ENCODE measurements at regions not wholly inside any gene's neighbourhood (a gene's known extent, or its start where the extent isn't known, plus 50 kb on each side); places are given as distances from the start of the nearest gene placed in this dataset.
"Not testable (repeated sequence)": the region's sequence is repeated elsewhere in the genome, so short reads cannot be mapped to it uniquely, and the experiment has no call there.

DNA sequence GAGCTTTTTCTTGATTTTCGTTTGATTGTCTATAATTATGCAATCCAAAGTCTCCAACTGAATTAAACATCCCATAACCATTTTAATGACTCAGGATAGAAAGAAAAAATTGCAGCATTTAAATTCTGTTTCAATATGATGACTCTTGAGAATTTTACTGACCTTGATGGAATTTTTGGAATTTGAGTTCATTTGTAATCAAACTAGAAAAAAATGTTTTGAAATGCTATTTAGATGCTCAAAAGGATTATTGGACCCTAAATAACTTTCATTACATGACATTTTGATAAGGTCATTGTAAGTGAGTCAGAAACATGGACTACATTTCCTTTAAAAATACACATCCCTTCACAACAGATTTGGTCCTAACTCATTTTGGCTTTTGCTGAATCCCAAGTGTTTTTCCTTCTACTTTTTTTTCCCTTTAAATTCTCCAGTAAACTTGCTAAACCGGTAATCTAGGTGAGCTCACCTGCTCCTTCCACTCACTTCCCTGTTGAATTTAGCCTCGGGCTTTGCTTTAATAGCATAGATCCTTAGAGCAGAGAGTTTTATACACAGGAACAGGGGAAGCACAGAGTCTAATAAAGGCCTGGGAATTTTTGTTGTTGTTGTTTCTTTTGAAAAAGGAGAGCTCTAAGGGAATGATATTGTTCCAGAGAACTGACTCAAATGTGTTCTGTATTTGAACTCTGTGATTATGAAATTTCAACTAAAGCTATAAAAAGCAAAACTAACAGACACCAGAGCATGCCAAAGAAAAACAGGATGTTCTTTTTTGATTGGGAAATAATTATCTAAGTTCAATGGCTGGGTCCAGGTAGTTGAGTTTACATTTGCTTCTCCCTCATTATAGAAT is 1088.2 kb upstream of the CITED2 start:
- DNase-seq, result no peak

GRCh38 chr6:140462076-140462452 is 1087.6 kb upstream of the CITED2 start:
- DNase-seq, result no peak

DNA sequence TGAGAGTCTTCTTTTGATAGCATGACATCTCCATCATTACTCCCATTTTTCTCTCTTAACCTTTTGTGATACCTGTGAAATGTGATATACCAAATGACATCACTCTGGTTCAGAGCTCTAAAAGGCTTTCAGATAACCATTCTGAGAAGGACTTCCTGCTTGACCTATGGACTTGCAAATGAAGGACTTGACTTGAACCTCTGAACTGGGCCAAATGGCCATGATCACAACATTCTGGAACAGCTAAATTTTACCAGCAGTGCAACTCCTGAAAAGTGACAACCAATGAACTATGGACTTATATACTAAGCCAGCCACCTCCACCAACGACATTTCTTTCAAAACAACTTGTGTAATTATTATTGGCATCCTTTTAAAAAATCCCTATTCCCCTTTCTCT is 1085.8 kb upstream of the CITED2 start:
- no peak for DNase-seq

- DNase-seq, result no peak
Observed at GRCh38 chr6:140459209-140459608, 1084.8 kb upstream of the CITED2 start.

- no peak for DNase-seq
Observed at GRCh38 chr6:140446241-140446640, 1071.8 kb upstream of the CITED2 start.

DNA sequence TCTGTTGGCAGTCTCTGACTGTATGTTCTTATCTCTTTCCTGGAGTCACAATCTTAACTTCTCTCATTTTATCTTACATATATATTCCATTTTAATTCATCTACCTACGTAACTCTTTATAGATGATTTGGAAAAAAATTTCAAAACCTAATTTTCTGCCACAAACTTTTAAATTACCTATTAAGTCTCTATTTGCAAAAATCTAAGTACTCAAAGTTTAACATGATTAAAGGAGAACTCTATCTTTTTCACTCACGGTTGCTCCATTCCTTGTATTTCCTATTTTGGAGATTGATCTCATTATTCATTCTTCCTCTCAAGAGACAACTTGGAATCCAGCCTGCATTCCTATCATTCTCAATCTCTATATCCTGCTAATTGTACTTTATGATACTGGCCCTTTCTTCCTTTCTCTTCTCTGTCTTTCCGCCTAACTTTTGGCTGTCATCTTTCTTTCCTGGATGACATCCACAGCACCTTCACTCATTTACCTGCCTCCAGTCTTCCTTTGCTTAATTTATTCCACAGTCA is 1071.1 kb upstream of the CITED2 start:
- DNase-seq, result no peak

GRCh38 chr6:140443112-140443511 is 1068.7 kb upstream of the CITED2 start:
- not testable (repeated sequence) for DNase-seq

- no peak for DNase-seq
Observed at GRCh38 chr6:140441256-140441655, 1066.8 kb upstream of the CITED2 start.

DNA sequence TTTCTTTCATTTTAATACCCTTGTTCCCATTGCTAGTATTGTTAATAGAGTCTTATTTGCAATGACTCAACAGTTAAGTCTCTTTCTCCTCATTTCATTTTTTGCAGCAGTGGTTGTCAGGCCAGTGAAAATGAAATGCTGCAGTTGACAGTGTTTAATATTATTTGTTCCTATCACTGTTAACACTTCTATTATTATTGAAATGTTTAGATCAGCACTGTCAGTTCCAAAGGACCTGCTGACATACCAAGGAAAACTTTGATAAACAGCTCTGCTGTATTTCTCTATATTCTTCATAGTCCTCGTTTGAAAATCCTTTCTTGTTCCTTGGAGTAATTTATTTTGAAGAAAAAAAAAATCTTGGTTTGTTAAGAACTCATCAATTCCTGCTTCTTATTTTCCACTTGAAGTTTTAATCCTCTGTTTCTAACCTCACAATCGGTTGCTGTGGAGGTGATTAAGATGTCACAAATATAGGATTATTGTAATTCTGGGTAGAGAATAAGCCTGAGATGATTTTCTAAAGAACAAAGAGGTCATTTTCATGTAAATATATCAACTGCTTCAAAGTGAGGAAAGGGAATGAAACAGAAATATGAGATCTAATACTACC is 1065.9 kb upstream of the CITED2 start:
- no peak for DNase-seq

DNA sequence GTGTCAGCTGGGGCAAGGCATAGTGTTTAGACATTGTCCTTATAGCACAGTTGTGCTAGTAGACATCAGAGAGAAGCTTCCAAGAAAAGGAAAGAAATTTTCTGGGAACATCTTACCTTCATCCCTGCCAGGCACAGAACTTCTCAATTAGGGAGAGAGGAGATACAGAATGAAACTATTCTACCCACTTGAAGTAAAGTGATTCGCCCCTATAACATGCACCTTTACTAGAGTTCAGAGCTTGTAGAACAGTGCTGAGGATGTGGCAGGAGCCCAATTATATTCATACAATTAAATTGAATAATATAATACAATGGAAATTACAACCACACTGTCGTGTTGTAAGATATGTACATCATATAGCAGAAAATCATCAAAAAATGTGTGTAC is 1063.9 kb upstream of the CITED2 start:
- no peak for DNase-seq

DNA sequence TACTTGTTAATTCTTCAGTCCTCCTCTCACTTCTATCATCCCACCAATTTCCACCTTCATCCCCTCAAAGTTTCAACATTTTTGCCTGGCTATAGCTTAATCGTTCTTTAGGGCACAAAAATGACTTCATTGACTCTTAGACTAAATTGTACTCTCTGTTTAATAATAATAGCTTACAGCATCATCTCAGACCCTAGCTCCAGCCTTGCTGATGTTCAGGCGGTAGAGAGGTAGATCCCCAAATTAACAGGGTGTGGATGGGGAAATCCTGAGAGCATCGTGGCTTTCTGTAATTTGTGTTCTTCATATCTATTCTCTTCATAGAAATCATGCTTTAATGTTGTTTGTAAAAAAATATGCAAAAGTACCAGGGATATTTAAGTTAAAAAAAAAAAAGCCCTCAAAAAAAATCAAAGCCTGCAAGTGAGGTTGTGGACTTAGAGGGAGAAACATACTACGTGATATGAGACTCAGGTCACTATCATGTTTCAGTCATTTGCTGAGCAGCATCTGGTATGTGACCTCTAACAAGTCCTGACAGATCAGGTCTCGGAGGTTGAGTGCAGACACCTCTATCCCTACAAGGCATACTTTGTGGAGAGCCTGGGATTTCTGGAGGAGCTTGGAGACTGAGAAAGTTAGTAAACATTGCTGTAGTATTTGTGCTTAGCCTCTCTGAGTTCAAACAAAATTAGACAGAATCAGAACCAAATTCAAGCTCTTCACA is 1063.3 kb upstream of the CITED2 start:
- peak; percentile 73 for DNase-seq

- no peak for DNase-seq
Observed at GRCh38 chr6:140436023-140436811, 1061.8 kb upstream of the CITED2 start.

GRCh38 chr6:140434761-140435160 is 1060.3 kb upstream of the CITED2 start:
- DNase-seq, result no peak

DNA sequence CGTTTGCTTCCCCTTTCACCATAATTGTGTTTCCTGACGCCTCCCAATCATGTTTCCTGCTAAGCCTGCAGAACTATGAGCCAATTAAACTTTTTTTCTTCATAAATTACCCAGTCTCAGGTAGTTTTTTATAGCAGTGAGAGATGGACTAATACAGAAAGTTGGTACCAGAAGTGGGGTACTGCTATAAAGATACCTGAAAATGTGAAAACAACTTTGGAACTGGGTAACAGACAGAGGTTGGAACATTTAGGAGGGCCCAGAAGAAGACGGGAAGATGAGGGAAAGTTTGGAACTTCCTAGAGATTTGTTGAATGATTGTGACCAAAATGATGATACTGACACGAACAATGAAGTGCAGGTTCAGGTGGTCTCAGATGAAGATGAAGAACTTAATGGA is 1058.6 kb upstream of the CITED2 start:
- no peak for DNase-seq

- DNase-seq, result no peak
Observed at GRCh38 chr6:140427842-140428241, 1053.4 kb upstream of the CITED2 start.

DNA sequence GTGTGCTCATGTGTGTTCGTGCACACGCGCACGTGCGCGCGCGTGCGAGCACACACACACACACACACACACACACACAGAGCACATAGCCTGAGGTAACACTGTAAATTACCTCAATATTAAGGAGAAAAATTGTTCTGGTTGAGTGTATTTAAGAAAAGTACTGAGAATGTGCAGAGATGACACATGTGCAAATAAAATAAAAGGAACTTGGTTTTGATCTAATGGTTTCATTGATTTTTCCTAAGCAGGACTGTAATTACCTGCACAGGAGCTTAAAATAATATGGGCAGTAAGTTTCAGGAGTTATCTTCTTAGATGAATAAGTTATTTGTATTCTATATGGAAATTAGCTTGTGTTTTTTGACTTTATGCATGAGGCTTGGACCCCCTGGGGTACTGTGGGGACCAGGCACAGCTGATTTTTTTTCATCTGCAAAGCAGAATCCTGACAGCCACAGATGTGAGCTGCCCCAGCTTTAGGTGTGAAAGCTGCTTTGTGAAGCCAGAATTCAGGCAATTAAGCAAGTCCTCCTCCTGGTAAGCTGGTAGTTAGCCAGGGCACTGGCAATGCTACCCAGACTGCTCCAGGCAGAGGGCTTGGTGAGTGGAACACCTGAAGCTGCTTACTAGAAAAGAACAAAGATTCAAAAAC is 1040.6 kb upstream of the CITED2 start:
- no peak for DNase-seq

- DNase-seq, result no peak
Observed at GRCh38 chr6:140403020-140403419, 1028.6 kb upstream of the CITED2 start.

- no peak for DNase-seq
Observed at GRCh38 chr6:140401761-140402160, 1027.3 kb upstream of the CITED2 start.

GRCh38 chr6:140398076-140398475 is 1023.6 kb upstream of the CITED2 start:
- DNase-seq, result no peak

DNA sequence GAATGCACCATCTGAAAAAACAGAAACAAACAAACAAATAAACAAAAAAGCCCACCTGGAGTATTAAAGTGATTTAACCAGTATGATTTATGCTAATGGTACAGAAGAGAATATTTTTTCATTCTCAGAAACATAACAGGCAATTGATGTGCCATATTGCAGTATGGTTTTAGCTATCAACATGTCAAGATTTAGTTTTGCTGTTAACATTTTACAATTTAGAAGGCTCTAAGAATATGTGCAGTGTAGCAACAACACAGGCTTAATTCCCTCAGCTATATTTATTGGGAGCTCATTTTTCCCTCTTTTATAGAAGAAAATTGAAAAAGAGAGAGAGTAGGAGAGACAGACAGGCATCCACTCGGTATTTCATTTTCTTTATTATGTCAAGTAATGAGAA is 1022.7 kb upstream of the CITED2 start:
- DNase-seq, result no peak

DNA sequence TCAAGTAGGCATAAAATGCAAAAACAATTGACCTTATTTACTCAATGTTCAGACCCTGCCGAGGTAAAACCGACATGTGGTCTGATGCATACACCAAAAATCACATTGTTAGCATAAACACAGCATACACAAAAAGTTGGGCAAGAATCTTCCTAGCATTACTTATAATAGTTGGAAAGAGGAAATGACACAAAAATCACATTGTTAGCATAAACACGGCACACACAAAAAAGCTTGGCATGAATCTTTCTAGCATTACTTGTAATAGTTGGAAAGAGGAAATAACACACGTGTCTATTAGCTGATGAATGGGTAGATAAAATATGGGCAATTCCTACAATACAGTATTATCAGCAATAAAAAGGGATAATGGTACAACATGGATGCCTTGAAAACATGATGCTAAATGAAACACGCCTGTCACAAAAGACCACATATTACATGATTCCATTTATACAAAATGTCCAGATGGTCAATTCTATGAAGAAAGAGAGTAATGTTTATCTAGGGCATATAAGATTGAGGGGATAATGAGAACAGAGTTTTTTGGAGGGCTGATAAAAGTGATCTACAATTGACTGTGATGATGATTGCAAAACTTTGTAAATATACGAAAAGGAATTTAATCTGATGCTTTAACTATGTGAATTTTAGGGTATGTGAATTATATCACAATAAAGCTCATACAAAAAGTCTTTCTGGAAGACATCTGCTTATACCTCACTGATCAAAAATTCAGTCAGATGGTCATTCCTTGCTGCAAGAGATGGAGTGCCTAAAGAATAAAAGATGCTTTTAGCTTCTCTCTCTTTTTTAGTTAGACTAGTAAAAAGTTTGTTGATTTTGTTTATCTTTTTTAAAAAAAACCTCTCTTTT is 1019.5 kb upstream of the CITED2 start:
- DNase-seq, result no peak
